ENCODE measurements at regions not wholly inside any gene's neighbourhood (a gene's known extent, or its start where the extent isn't known, plus 50 kb on each side); places are given as distances from the start of the nearest gene placed in this dataset.

GRCh38 chr9:30579810-30580209, 1804.6 kb upstream of the ACO1 start:
- Mint-ChIP-seq H3K27me3 (ENCODE audit: low read depth) (no peaks in the 10 kb centered on the region), H3K27ac (no peak overlapping the region), H3K4me1 (0 out of 4 replicates have a peak, but pooled peaks cover 0 to 2% of the 10 kb centered on the region in 2 experiments), H3K9me3 (no peaks in the 10 kb centered on the region), H3K4me3 (no peak overlapping the region), H3K36me3 (ENCODE audit: insufficient read depth in 1 of 3, low read depth in 3 of 3) (no peaks in the 10 kb centered on the region)
- Histone ChIP-seq H3K9me3 (ENCODE audit: control insufficient read depth, low read depth, low read length) (no peaks in the 10 kb centered on the region), H4K91ac (ENCODE audit: insufficient read length, low read depth, low read length) (no peak overlapping the region), H3K9ac (ENCODE audit: extremely low read depth, insufficient read length, low read length) (no peak overlapping the region), H2BK120ac (ENCODE audit: low read depth, low read length, poor library complexity, severe bottlenecking) (no peak overlapping the region), H3K79me1 (ENCODE audit: insufficient read depth, low read depth, low read length, poor library complexity, severe bottlenecking) (no peaks in the 10 kb centered on the region), H3K4me2 (ENCODE audit: insufficient read depth, insufficient read length, low read length) (no peak overlapping the region), H4K20me1 (ENCODE audit: control insufficient read depth, insufficient read depth, insufficient read length) (no peaks in the 10 kb centered on the region), H4K8ac (replicated peaks; ENCODE audit: insufficient read length, low read depth, low read length) (no peak overlapping the region), H3K18ac (ENCODE audit: insufficient read length, low read depth, low read length) (no peak overlapping the region), H3K14ac (ENCODE audit: insufficient read depth, low read length) (no peak overlapping the region), H2BK12ac (ENCODE audit: insufficient read length, low read depth, low read length) (no peak overlapping the region), H2BK15ac (ENCODE audit: low read depth, low read length) (no peak overlapping the region), H2AFZ (ENCODE audit: low read length) (no peak overlapping the region), H3K23me2 (ENCODE audit: insufficient read length, low read depth, low read length, poor library complexity, severe bottlenecking) (no peaks in the 10 kb centered on the region), H3K4ac (ENCODE audit: low read depth, low read length) (no peak overlapping the region), H3K4me1 (ENCODE audit: insufficient read depth, low read length) (no peaks in the 10 kb centered on the region), H4K5ac (ENCODE audit: insufficient read length, low read depth, low read length) (no peak overlapping the region), H3K56ac (ENCODE audit: insufficient read length, low read depth, low read length) (no peak overlapping the region), H2BK20ac (ENCODE audit: low read depth, low read length, poor library complexity, severe bottlenecking) (no peak overlapping the region), H3K23ac (ENCODE audit: insufficient read length, low read depth, low read length) (no peak overlapping the region), H3K27me3 (ENCODE audit: insufficient read depth, low read length) (no peaks in the 10 kb centered on the region), H3T11ph (ENCODE audit: low read length) (no peak overlapping the region), H3K79me2 (ENCODE audit: insufficient read depth, low read length) (no peaks in the 10 kb centered on the region), H2AK5ac (ENCODE audit: insufficient read length, low read length) (no peak overlapping the region), H2BK5ac (ENCODE audit: insufficient read length, low read length) (no peak overlapping the region), H3K27ac (ENCODE audit: insufficient read length, low read depth, low read length) (no peak overlapping the region)
- no peak for DNase-seq
- WGBS (ENCODE audit: extremely low coverage, insufficient read length, low lambda C conversion rate) = no CpG with 5 or more reads among the region's 1 CpG
- TF ChIP-seq, protein P1, sequence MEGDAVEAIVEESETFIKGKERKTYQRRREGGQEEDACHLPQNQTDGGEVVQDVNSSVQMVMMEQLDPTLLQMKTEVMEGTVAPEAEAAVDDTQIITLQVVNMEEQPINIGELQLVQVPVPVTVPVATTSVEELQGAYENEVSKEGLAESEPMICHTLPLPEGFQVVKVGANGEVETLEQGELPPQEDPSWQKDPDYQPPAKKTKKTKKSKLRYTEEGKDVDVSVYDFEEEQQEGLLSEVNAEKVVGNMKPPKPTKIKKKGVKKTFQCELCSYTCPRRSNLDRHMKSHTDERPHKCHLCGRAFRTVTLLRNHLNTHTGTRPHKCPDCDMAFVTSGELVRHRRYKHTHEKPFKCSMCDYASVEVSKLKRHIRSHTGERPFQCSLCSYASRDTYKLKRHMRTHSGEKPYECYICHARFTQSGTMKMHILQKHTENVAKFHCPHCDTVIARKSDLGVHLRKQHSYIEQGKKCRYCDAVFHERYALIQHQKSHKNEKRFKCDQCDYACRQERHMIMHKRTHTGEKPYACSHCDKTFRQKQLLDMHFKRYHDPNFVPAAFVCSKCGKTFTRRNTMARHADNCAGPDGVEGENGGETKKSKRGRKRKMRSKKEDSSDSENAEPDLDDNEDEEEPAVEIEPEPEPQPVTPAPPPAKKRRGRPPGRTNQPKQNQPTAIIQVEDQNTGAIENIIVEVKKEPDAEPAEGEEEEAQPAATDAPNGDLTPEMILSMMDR (conservative IDR thresholded peaks at IDR 0.05) = no peak

Data from H9 (cell line).